ENCODE measurements at regions not wholly inside any gene's neighbourhood (a gene's known extent, or its start where the extent isn't known, plus 50 kb on each side); places are given as distances from the start of the nearest gene placed in this dataset.

DNA sequence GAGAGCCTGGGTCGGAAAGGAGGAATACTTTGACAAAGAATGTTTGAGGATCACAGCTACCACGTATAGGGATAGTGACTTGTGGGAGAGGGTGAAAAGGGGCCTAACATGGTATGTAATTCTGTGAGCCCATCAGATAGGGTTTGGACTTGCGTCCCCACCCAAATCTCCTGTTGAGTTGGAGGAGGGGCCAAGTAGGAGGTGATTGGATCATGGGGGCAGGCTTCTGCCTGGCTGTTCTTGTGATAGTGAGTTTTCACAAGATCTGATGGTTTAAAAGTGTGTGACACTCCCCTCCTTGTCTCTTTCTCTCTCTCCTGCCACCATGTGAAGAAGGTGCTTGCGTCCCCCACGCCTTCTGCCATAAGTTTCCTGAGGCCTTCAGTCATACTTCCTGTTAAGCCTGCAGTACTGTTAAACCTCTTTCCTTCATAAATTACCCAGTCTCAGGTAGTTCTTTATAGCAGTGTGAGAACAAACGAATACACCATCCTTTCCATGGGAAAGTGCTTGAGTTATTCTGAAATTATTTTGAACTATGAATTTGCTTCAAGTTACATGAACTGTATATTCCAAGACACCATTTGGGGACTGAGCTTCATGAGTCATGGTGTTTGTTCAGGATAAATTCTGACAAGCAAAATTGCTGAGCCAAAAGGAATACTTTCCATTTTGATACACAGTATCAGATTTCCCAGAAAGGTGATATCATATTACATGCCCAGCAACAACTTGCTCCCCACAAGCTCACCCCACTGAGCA lies 68.8 kb upstream of the SSBP2 start:
- H3K27me3 Mint-ChIP-seq: no peaks in the 10 kb centered on the region
- H3K4me3 Mint-ChIP-seq: no peak overlapping the region
- Histone ChIP-seq H3K27ac (ENCODE audit: low read length in 2 of 2) (no peak overlapping the region), H3K79me2 (ENCODE audit: control insufficient read depth, insufficient read depth, low read length) (no peaks in the 10 kb centered on the region), H3K36me3 (replicated peaks in 1 of 2; ENCODE audit: control extremely low read depth in 1 of 2, control insufficient read depth in 1 of 2, extremely low read depth in 1 of 2, insufficient read depth in 2 of 2, low read length in 1 of 2) (no peaks in the 10 kb centered on the region), H3K9ac (ENCODE audit: low read length) (no peak overlapping the region), H4K20me1 (ENCODE audit: control insufficient read depth, insufficient read depth, low read length, poor library complexity, severe bottlenecking) (no peaks in the 10 kb centered on the region), H3K4me2 (replicated peaks; ENCODE audit: low read depth, low read length, poor library complexity, severe bottlenecking) (no peak overlapping the region), H3K4me1 (ENCODE audit: control insufficient read depth in 2 of 2, insufficient read depth in 2 of 2, low read length in 2 of 2) (no peaks in the 10 kb centered on the region), H3K27me3 (replicated peaks in 1 of 4; ENCODE audit: control extremely low read depth in 1 of 4, control insufficient read depth in 3 of 4, insufficient read depth in 4 of 4, low read length in 3 of 4) (no peaks in the 10 kb centered on the region), H3K4me3 (ENCODE audit: control extremely low read depth in 1 of 5, extremely low read depth in 1 of 5, insufficient read depth in 1 of 5, low read depth in 2 of 5, low read length in 4 of 5) (no peak overlapping the region), H3K9me3 (ENCODE audit: control extremely low read depth in 1 of 3, control insufficient read depth in 2 of 3, insufficient read depth in 1 of 3, low read length in 2 of 3) (peaks cover 0 to 2% (median 0%) of the 10 kb centered on the region in 3 donors), H2AFZ (ENCODE audit: insufficient read depth, low read depth, low read length, poor library complexity, severe bottlenecking) (peak overlapping the region; percentile 22)
- TF ChIP-seq, protein P1, sequence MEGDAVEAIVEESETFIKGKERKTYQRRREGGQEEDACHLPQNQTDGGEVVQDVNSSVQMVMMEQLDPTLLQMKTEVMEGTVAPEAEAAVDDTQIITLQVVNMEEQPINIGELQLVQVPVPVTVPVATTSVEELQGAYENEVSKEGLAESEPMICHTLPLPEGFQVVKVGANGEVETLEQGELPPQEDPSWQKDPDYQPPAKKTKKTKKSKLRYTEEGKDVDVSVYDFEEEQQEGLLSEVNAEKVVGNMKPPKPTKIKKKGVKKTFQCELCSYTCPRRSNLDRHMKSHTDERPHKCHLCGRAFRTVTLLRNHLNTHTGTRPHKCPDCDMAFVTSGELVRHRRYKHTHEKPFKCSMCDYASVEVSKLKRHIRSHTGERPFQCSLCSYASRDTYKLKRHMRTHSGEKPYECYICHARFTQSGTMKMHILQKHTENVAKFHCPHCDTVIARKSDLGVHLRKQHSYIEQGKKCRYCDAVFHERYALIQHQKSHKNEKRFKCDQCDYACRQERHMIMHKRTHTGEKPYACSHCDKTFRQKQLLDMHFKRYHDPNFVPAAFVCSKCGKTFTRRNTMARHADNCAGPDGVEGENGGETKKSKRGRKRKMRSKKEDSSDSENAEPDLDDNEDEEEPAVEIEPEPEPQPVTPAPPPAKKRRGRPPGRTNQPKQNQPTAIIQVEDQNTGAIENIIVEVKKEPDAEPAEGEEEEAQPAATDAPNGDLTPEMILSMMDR (IDR thresholded peaks at IDR 0.05): no peak
- no peak for TF ChIP-seq EZH2 (IDR thresholded peaks at IDR 0.05; ENCODE audit: borderline replicate concordance, insufficient read depth, low read depth, low read length, poor library complexity, severe bottlenecking)
- H3K4me1 Mint-ChIP-seq: no peaks in the 10 kb centered on the region
- POLR2A ChIA-PET: no interaction called here
- no peaks in the 10 kb centered on the region for H3K9me3 Mint-ChIP-seq (ENCODE audit: insufficient read depth)
- intact Hi-C loops (cut with micrococcal nuclease): no loop called here
- CTCF ChIA-PET: no interaction called here
- DNase-seq (no peak), ATAC-seq (ENCODE audit: low read depth) (no peak)
- 100% methylated on average over 2 of the region's 6 CpGs for WGBS (ENCODE audit: insufficient coverage)
- no peak overlapping the region for H3K27ac Mint-ChIP-seq

DNA sequence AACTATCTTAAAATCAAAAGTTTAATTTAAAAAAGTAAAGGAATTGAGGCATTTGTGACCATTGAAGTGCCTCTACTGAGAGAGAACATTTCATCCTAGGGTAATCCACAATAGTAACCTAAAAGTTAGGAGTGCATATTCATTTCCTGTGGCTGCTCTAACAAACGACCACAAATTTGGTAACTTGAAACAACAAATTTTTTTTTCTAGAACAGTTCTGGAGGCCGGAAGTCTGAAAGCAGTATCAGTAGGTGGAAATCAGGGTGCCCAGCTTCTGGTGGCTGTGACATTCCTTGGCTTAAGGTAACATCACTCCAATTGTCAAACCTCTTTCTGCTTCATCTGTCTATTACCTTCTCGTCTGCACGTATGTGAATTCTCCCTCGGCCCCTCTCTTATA lies 67.1 kb upstream of the SSBP2 start:
- POLR2A ChIA-PET: no interaction called here
- no peak for DNase-seq
- no peak overlapping the region for H3K9ac ChIP-seq (ENCODE audit: low read length)
- H3K36me3 ChIP-seq (replicated peaks in 1 of 2; ENCODE audit: control extremely low read depth in 1 of 2, control insufficient read depth in 1 of 2, extremely low read depth in 1 of 2, insufficient read depth in 2 of 2, low read length in 1 of 2): no peaks in the 10 kb centered on the region
- TF ChIP-seq, protein P1 (IDR thresholded peaks at IDR 0.05): no peak
- no peak for TF ChIP-seq EZH2 (IDR thresholded peaks at IDR 0.05; ENCODE audit: borderline replicate concordance, insufficient read depth, low read depth, low read length, poor library complexity, severe bottlenecking)
- Mint-ChIP-seq H3K9me3 (ENCODE audit: insufficient read depth) (no peaks in the 10 kb centered on the region), H3K27ac (no peak overlapping the region), H3K4me1 (no peaks in the 10 kb centered on the region), H3K27me3 (peaks cover 3% of the 10 kb centered on the region), H3K4me3 (no peak overlapping the region)
- H3K27ac ChIP-seq (ENCODE audit: low read length in 2 of 2): no peak overlapping the region
- no peaks in the 10 kb centered on the region for H3K27me3 ChIP-seq (replicated peaks in 1 of 4; ENCODE audit: control extremely low read depth in 1 of 4, control insufficient read depth in 3 of 4, insufficient read depth in 4 of 4, low read length in 3 of 4)
- H3K4me1 ChIP-seq (ENCODE audit: control insufficient read depth in 2 of 2, insufficient read depth in 2 of 2, low read length in 2 of 2): no peaks in the 10 kb centered on the region
- peak overlapping the region; percentile 25 for H2AFZ ChIP-seq (ENCODE audit: insufficient read depth, low read depth, low read length, poor library complexity, severe bottlenecking)
- intact Hi-C loops (cut with micrococcal nuclease): no loop called here
- ATAC-seq (ENCODE audit: low read depth): no peak
- no peak overlapping the region for H3K4me3 ChIP-seq (ENCODE audit: control extremely low read depth in 1 of 5, extremely low read depth in 1 of 5, insufficient read depth in 1 of 5, low read depth in 2 of 5, low read length in 4 of 5)
- no peak overlapping the region for H3K4me2 ChIP-seq (replicated peaks; ENCODE audit: low read depth, low read length, poor library complexity, severe bottlenecking)
- WGBS (ENCODE audit: insufficient coverage): 0% methylated on average over 1 of the region's 5 CpGs
- CTCF ChIA-PET: no interaction called here
- no peaks in the 10 kb centered on the region for H4K20me1 ChIP-seq (ENCODE audit: control insufficient read depth, insufficient read depth, low read length, poor library complexity, severe bottlenecking)
- no peaks in the 10 kb centered on the region for H3K79me2 ChIP-seq (ENCODE audit: control insufficient read depth, insufficient read depth, low read length)
- H3K9me3 ChIP-seq (ENCODE audit: control extremely low read depth in 1 of 3, control insufficient read depth in 2 of 3, insufficient read depth in 1 of 3, low read length in 2 of 3): no peaks in the 10 kb centered on the region

Data from B cell (primary cell).